ENCODE measurements at regions not wholly inside any gene's neighbourhood (a gene's known extent, or its start where the extent isn't known, plus 50 kb on each side); places are given as distances from the start of the nearest gene placed in this dataset.

GRCh38 chr7:22913158-22913557 is 90.5 kb upstream of the TOMM7 start:
- no peak for DNase-seq (ENCODE audit: low read depth in 4 of 4, low spot score in 3 of 4)

GRCh38 chr7:22911889-22912288 is 89.2 kb upstream of the TOMM7 start:
- DNase-seq (ENCODE audit: low read depth in 4 of 4, low spot score in 3 of 4), result no peak

- no peak for DNase-seq (ENCODE audit: low read depth in 4 of 4, low spot score in 3 of 4)
Measured at GRCh38 chr7:22909917-22910316, 87.3 kb upstream of the TOMM7 start.

- no peak for DNase-seq (ENCODE audit: low read depth in 4 of 4, low spot score in 3 of 4)
Measured at GRCh38 chr7:22907805-22908204, 85.2 kb upstream of the TOMM7 start.

GRCh38 chr7:22900784-22901183 is 78.1 kb upstream of the TOMM7 start:
- no peak for DNase-seq (ENCODE audit: low read depth in 4 of 4, low spot score in 3 of 4)

DNA sequence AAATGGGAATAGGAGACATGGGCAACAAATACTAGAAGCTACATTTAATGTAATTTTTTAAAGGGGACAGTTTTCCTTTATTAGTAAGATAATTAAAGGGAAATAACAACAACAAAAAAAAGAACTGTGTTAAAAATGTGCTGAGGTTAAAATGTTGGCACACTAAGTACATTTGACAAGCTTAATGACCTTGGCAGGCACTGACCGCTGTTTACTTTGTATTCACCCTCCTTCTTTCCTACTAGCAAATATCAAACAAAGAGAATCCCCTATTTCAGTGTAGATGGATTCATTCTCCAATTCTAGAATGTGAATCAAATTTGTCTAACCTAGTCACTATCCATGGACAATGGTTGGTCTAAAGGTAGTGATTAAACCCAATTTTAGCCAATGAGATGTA is 77.5 kb upstream of the TOMM7 start:
- DNase-seq (ENCODE audit: low read depth in 4 of 4, low spot score in 3 of 4), result no peak

DNA sequence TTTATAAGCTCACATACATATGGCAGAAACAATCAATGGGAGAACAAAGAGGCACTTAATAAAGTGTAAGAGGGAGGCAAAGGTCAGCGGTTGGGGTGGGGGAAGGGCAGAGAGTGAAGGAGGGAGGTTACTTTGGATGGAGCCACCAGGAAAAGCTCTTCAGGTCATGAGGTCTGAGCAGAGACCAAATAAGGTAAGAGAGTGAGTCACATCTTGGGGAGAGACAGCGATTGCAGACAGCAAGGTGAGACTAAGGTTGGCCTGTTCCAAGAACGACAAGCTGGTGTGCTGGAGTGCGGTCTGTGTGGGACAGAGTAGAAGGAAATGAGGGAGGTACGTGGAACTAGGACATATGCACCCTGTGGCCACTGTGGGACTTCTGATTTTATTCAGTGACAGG is 74.3 kb upstream of the TOMM7 start:
- DNase-seq (ENCODE audit: low read depth in 4 of 4, low spot score in 3 of 4), result no peak

DNA sequence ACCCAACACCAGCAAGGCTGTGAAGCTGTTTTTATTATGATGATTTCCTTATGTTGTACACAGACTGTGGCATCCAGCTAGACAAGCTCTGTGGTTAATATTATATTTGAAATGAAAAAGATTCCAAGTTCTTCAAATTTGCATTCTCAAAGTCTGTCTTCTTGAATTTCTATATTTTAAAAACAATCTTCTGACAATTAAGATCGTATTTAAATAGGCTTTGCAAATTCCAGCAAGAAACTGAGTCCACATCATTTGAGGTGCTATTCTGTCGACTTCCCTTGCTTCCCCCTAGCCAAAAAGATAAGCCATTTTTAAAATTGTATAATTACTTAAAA is 73.1 kb upstream of the TOMM7 start:
- no peak for DNase-seq (ENCODE audit: low read depth in 4 of 4, low spot score in 3 of 4)

DNA sequence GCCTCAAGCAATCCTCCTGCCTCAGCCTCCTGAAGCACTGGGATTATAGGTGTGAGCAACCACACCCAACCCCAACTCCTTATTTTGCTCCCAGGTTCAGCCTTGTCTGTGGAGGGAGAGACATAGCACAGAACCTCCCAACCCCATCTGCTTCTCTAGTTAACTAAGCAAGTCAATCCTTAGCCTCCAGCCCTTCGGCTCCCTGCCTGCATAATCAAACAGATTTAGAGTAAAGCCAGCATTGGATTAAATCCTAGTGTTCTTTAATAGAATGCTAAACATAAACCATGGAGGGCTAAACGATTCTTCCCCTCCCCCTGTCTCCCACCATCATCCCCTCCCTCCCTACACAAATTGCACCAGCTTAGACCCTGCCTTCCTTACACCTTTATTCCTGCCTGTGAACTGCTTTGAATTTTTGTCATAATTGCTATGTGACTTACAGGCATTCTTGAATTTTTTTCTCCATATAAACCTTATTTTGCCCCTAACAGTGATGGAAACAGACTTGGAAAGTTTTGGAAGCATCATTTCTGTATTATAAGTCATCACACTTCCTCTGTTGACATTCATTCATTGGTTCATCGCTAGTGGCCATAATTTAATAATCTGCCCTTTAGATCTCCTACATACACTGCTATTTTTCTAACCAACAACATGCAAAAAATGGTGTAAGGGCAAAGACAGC is 72.6 kb upstream of the TOMM7 start:
- no peak for DNase-seq (ENCODE audit: low read depth in 4 of 4, low spot score in 3 of 4)

- no peak for DNase-seq (ENCODE audit: low read depth in 4 of 4, low spot score in 3 of 4)
Measured at GRCh38 chr7:22894546-22894945, 71.9 kb upstream of the TOMM7 start.

DNA sequence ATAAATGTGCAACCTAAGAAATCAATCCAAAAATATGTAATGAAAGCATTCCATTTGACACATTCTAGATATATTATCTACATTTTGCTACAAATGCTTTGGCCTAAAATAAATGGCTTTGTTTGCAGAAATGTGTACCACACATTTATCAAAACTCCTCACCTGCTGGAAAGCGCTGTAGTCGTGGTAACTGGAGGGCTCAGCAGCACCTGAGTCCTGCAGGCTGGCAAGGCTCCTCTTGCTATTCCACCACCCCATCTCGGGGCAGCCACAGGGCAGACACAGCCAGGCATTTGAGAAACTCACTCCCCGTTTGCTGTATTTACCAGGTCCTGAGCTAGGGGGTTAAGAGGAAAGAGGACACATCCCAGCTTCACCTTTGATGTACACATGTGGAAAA is 68.1 kb upstream of the TOMM7 start:
- DNase-seq (ENCODE audit: low read depth in 4 of 4, low spot score in 3 of 4), result no peak

GRCh38 chr7:22885797-22886261 is 63.2 kb upstream of the TOMM7 start:
- DNase-seq (ENCODE audit: low read depth in 4 of 4, low spot score in 3 of 4), result no peak

- no peak for DNase-seq (ENCODE audit: low read depth in 4 of 4, low spot score in 3 of 4)
Measured at GRCh38 chr7:22884911-22885788, 62.5 kb upstream of the TOMM7 start.

- no peak for DNase-seq (ENCODE audit: low read depth in 4 of 4, low spot score in 3 of 4)
Measured at GRCh38 chr7:22882106-22882505, 59.5 kb upstream of the TOMM7 start.

DNA sequence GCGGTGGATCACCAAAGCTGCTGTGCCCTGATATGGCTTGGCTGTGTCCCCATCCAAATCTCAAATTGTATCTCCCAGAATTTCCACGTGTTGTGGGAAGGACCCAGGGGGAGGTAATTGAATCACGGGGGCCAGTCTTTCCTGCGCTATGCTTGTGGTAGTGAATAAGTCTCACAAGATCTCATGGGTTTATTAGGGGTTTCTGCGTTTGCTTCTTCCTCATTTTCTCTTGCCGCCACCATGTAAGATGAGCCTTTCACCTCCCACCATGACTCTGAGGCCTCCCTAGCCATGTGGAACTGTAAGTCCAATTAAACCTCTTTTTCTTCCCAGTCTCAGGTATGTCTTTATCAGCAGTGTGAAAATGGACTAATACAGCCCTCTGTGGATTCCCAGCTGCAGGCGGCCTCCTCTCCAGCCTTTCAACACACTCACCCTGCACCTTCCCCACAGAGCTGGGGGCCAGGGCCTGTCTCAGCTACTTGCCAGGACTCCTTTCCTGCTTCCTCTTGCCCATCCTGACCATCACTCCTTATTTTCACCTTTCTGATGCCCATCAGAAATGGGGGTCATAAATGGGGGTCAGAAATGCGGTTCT is 57.2 kb upstream of the TOMM7 start:
- no peak for DNase-seq (ENCODE audit: low read depth in 4 of 4, low spot score in 3 of 4)

GRCh38 chr7:22879280-22879679 is 56.6 kb upstream of the TOMM7 start:
- DNase-seq (ENCODE audit: low read depth in 4 of 4, low spot score in 3 of 4), result no peak

- DNase-seq (ENCODE audit: low read depth in 4 of 4, low spot score in 3 of 4), result no peak
Measured at GRCh38 chr7:22876986-22877729, 54.5 kb upstream of the TOMM7 start.

GRCh38 chr7:22875470-22875869 is 52.8 kb upstream of the TOMM7 start:
- no peak for DNase-seq (ENCODE audit: low read depth in 4 of 4, low spot score in 3 of 4)

GRCh38 chr7:22874904-22875303 is 52.3 kb upstream of the TOMM7 start:
- no peak for DNase-seq (ENCODE audit: low read depth in 4 of 4, low spot score in 3 of 4)
